Vagina (tissue), 2 donors: ENCODE measurements at regions not wholly inside any gene's neighbourhood (a gene's known extent, or its start where the extent isn't known, plus 50 kb on each side); places are given as distances from the start of the nearest gene placed in this dataset.

Experiments used
- POLR2A ChIP-seq, 2 donors: fragments of 450-650 bp; IDR thresholded peaks; one replicate each; pipeline ENCODE4 v1.6.1; 2017; ENCODE audit warnings: antibody characterized with exemption in 2 of 2, mild to moderate bottlenecking in 2 of 2, moderate library complexity in 2 of 2
- POLR2AphosphoS5 ChIP-seq, 2 donors: sonication (generic); formaldehyde crosslinking; IDR thresholded peaks; one replicate each; pipeline ENCODE4 v1.9.0; 2017; ENCODE audit warnings: antibody characterized with exemption in 2 of 2, mild to moderate bottlenecking in 2 of 2, low read depth in 1 of 2; ENCODE audit not compliant: insufficient read depth in 1 of 2
- TF ChIP-seq, protein P1 (sequence below), 3 experiments: fragments of 450-650 bp in 2 of 3; fragments of 200-600 bp in 1 of 3; sonication (generic) in 1 of 3; IDR thresholded peaks; one replicate each; pipeline ENCODE4 v1.5.1; 2017 to 2019; ENCODE audit warnings: antibody characterized with exemption in 3 of 3, mild to moderate bottlenecking in 2 of 3, moderate library complexity in 2 of 3

DNA sequence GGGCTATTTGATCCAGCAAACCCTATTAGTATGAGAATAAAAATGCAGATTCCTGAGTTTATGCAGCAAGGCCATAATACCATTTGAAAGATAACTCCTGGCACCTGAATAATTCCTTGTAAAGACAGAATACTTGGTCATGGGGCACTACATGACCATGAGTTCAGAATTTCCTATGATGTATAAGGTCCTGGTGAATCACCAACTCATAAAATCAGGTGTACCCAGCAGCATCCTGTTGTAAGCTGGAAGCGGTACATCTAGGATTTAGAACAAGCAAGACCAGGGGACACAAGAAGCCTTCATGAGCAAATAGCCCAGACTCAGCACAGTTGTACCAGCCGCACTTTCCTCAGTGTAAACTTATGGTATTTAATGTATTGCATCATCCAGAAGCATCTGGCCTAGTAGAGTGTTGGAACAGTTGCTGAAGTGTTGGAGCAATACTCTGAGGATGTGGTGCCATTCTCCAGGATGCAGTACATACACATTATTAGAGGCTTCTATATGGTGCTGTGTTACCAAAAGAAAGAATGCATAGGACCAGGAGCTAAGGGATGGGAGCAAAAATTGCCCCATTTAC lies 233.4 kb downstream of the SQOR start:
- TF ChIP-seq, protein P1, sequence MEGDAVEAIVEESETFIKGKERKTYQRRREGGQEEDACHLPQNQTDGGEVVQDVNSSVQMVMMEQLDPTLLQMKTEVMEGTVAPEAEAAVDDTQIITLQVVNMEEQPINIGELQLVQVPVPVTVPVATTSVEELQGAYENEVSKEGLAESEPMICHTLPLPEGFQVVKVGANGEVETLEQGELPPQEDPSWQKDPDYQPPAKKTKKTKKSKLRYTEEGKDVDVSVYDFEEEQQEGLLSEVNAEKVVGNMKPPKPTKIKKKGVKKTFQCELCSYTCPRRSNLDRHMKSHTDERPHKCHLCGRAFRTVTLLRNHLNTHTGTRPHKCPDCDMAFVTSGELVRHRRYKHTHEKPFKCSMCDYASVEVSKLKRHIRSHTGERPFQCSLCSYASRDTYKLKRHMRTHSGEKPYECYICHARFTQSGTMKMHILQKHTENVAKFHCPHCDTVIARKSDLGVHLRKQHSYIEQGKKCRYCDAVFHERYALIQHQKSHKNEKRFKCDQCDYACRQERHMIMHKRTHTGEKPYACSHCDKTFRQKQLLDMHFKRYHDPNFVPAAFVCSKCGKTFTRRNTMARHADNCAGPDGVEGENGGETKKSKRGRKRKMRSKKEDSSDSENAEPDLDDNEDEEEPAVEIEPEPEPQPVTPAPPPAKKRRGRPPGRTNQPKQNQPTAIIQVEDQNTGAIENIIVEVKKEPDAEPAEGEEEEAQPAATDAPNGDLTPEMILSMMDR (IDR thresholded peaks at IDR 0.05): no peak
- no peak for TF ChIP-seq POLR2A (IDR thresholded peaks at IDR 0.05)
- TF ChIP-seq POLR2AphosphoS5 (IDR thresholded peaks at IDR 0.05; ENCODE audit: insufficient read depth in 1 of 2, low read depth in 1 of 2): no peak
